Common myeloid progenitor, CD34-positive (primary cell): ENCODE measurements at regions not wholly inside any gene's neighbourhood (a gene's known extent, or its start where the extent isn't known, plus 50 kb on each side); places are given as distances from the start of the nearest gene placed in this dataset.

Experiments
- CTCF ChIA-PET: fragments of 350-600 bp; sonication (Branson Sonifier 250); formaldehyde crosslinking; loops from one replicate; lab custom pipeline; 2021; ENCODE audit warnings: antibody characterized with exemption; lab: Charles Lee
- POLR2A ChIA-PET: fragments of 350-600 bp; sonication (Branson Sonifier 250); formaldehyde crosslinking; loops from one replicate; lab custom pipeline; 2021; ENCODE audit warnings: antibody characterized with exemption; lab: Charles Lee
- DNase-seq, 3 donors: peaks; one replicate each; pipeline versions ENCODE4 v3.0.0 to v3.0.0-alpha.2; 2013
- H3K27ac ChIP-seq, 2 experiments: 1 replicate in 1 of 2; 2 replicates in 1 of 2; pipeline ENCODE4 v1.7.0; 2013; ENCODE audit warnings: inconsistent platforms in 2 of 2, low read length in 2 of 2, mild to moderate bottlenecking in 2 of 2, low read depth in 1 of 2, moderate library complexity in 1 of 2; ENCODE audit not compliant: severe bottlenecking in 2 of 2, insufficient read depth in 1 of 2, poor library complexity in 1 of 2
- H3K27me3 ChIP-seq, 5 experiments: replicated peaks in 2 of 5; 1 replicate in 3 of 5; 2 replicates in 2 of 5; pipeline versions ENCODE4 v1.6.1 to v1.7.0; 2013; ENCODE audit warnings: low read length in 4 of 5, mild to moderate bottlenecking in 2 of 5, moderate library complexity in 2 of 5, inconsistent platforms in 1 of 5; ENCODE audit not compliant: insufficient read depth in 5 of 5, control insufficient read depth in 4 of 5
- H3K36me3 ChIP-seq, 4 experiments: 1 replicate in 2 of 4; 2 replicates in 2 of 4; pipeline versions ENCODE4 v1.6.1 to v1.7.0; 2013; ENCODE audit warnings: low read length in 3 of 4, control low read depth in 1 of 4, mild to moderate bottlenecking in 1 of 4; ENCODE audit not compliant: control insufficient read depth in 4 of 4, insufficient read depth in 4 of 4
- H3K4me1 ChIP-seq, 4 experiments: 1 replicate in 3 of 4; 2 replicates in 1 of 4; pipeline versions ENCODE4 v1.6.1 to v1.7.1; 2013; ENCODE audit warnings: low read length in 3 of 4, mild to moderate bottlenecking in 3 of 4, control low read depth in 1 of 4, inconsistent platforms in 1 of 4, moderate library complexity in 1 of 4; ENCODE audit not compliant: control insufficient read depth in 4 of 4, insufficient read depth in 4 of 4; ENCODE audit errors: control extremely low read depth in 1 of 4
- H3K4me3 ChIP-seq, 7 experiments: 1 replicate in 4 of 7; 2 replicates in 3 of 7; pipeline versions ENCODE4 v1.5.1 to v1.7.0; 2013; ENCODE audit warnings: mild to moderate bottlenecking in 7 of 7, low read length in 6 of 7, moderate library complexity in 6 of 7, inconsistent platforms in 2 of 7, low read depth in 2 of 7, control low read depth in 1 of 7; ENCODE audit not compliant: insufficient read depth in 4 of 7, control insufficient read depth in 1 of 7; ENCODE audit errors: extremely low read depth in 1 of 7
- H3K9me3 ChIP-seq, 5 experiments: 1 replicate in 4 of 5; 2 replicates in 1 of 5; pipeline versions ENCODE4 v1.6.1 to v1.7.1; 2013; ENCODE audit warnings: low read length in 4 of 5, mild to moderate bottlenecking in 2 of 5, inconsistent platforms in 1 of 5, low read depth in 1 of 5, moderate library complexity in 1 of 5; ENCODE audit not compliant: control insufficient read depth in 4 of 5, insufficient read depth in 2 of 5; ENCODE audit errors: control extremely low read depth in 1 of 5
- whole genome bisulfite sequencing: methylation state at CpG from one replicate; pipeline ENCODE4 v1.1.5; 2013; ENCODE audit not compliant: insufficient coverage; 5-methylcytosine and 5-hydroxymethylcytosine counted together

- DNase-seq: no peak
- H3K9me3 ChIP-seq: no peaks in the 10 kb centered on the region
- no peaks in the 10 kb centered on the region for H3K36me3 ChIP-seq
- H3K4me3 ChIP-seq: no peak overlapping the region
- 60% methylated on average over 1 of the region's 3 CpGs for WGBS
- ChIA-PET POLR2A (no interaction called here), CTCF (no interaction called here)
- H3K27ac ChIP-seq: no peak overlapping the region
- no peaks in the 10 kb centered on the region for H3K27me3 ChIP-seq
- no peaks in the 10 kb centered on the region for H3K4me1 ChIP-seq
Measured at GRCh38 chr14:85154714-85155113, 375.2 kb upstream of the FLRT2 start.

DNA sequence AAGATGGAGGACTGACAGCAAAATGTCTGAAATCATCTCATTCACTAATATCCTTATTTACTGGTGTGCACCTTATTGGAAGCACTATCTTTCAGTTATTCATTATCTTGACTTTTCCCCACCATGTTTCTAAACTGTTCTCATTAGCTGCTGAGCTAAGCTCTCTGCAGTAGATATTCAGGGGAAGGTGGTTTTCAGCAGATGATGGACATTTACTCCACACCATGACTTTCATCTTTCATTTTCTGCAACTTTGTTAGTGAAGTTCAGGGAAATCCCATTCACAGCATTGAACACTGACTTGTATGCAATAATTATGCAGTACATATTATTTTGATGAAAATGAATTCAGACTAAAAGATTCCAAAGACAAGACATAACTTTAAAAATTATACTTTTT lies 373.6 kb upstream of the FLRT2 start:
- Histone ChIP-seq H3K27ac (no peak overlapping the region), H3K27me3 (no peaks in the 10 kb centered on the region), H3K4me1 (no peaks in the 10 kb centered on the region), H3K4me3 (no peak overlapping the region), H3K36me3 (no peaks in the 10 kb centered on the region), H3K9me3 (peaks cover 0 to 2% (median 0%) of the 10 kb centered on the region in 5 experiments)
- POLR2A ChIA-PET: no interaction called here
- no peak for DNase-seq
- CTCF ChIA-PET: no interaction called here

GRCh38 chr14:85159726-85160125 lies 370.2 kb upstream of the FLRT2 start:
- H3K9me3 ChIP-seq: peaks cover 0 to 2% (median 0%) of the 10 kb centered on the region in 5 experiments
- H3K27me3 ChIP-seq: no peaks in the 10 kb centered on the region
- ChIA-PET CTCF (no interaction called here), POLR2A (no interaction called here)
- no peak for DNase-seq
- no peak overlapping the region for H3K4me3 ChIP-seq
- H3K36me3 ChIP-seq: no peaks in the 10 kb centered on the region
- no peaks in the 10 kb centered on the region for H3K4me1 ChIP-seq
- H3K27ac ChIP-seq: no peak overlapping the region

DNA sequence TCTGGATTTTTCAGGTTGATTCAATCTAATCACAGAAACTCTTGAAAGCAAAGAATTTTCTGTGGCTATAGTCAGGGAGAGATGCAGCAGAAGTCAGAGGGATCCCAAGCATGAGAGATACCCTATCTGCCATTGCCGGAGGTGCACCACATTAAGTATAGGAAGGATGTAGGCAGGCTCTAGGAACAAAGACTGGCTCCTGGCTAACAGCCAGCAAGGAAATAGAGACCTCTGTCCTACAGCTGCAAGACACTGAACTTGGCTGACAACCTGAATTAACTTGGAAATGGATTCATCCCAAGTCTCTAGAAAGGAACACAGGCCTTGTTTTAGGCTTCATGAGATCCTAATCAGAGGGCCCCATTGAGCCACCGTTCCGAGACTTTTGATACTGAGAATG lies 364.9 kb upstream of the FLRT2 start:
- ChIA-PET POLR2A (no interaction called here), CTCF (no interaction called here)
- no peaks in the 10 kb centered on the region for H3K4me1 ChIP-seq
- no peak for DNase-seq
- no peaks in the 10 kb centered on the region for H3K36me3 ChIP-seq
- no peak overlapping the region for H3K27ac ChIP-seq
- 89% methylated on average over 3 of the region's 3 CpGs for WGBS
- H3K4me3 ChIP-seq: no peak overlapping the region
- H3K9me3 ChIP-seq: peaks cover 0 to 2% (median 0%) of the 10 kb centered on the region in 5 experiments
- H3K27me3 ChIP-seq: peaks cover 0 to 3% (median 0%) of the 10 kb centered on the region in 5 experiments

- ChIA-PET CTCF (no interaction called here), POLR2A (no interaction called here)
- H3K9me3 ChIP-seq: no peaks in the 10 kb centered on the region
- H3K4me1 ChIP-seq: no peaks in the 10 kb centered on the region
- no peak overlapping the region for H3K4me3 ChIP-seq
- H3K27ac ChIP-seq: no peak overlapping the region
- DNase-seq: no peak
- H3K27me3 ChIP-seq: peaks cover 0 to 3% (median 0%) of the 10 kb centered on the region in 5 experiments
- H3K36me3 ChIP-seq: no peaks in the 10 kb centered on the region
Measured at GRCh38 chr14:85169381-85169780, 360.6 kb upstream of the FLRT2 start.

GRCh38 chr14:85172290-85172689 lies 357.7 kb upstream of the FLRT2 start:
- no peaks in the 10 kb centered on the region for H3K9me3 ChIP-seq
- no peaks in the 10 kb centered on the region for H3K4me1 ChIP-seq
- no peak overlapping the region for H3K4me3 ChIP-seq
- H3K27me3 ChIP-seq: peaks cover 0 to 3% (median 0%) of the 10 kb centered on the region in 5 experiments
- WGBS: 100% methylated on average over 2 of the region's 2 CpGs
- DNase-seq: no peak
- no peak overlapping the region for H3K27ac ChIP-seq
- CTCF ChIA-PET: interaction anchor here (0.6 to 1.5 kb wide), 2 partner anchors 11 to 23 kb away, joined by 3 read pairs; no protein-coding TSS in a partner anchor
- H3K36me3 ChIP-seq: no peaks in the 10 kb centered on the region
- POLR2A ChIA-PET: no interaction called here

DNA sequence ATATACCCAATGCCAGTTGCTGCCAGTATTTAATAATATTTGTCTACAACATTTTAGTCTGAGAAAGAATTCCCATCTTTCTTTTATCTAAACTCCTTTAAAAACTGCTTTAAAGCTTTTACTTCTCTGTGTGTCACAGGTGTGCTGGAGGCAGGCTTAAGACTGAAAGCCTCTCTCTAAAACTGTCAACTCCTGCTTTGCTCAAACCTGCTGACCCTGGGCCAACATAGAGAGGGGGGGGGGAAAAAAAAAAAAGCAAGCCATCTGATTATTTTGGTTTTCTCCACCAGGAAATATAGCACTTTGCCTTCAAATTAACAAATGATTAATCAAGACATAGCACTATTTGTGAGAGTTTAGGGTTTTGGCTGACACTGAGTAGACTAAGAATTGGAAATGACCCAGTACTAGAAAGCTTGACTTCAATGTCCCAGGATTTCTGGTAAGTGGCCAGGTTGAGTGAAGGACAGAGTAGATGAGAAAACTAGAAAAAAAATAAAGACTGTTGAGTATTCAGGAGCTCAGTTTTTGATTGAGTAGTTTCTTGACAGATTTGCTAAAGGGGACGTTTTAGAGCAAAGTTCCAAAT lies 357.0 kb upstream of the FLRT2 start:
- no peak overlapping the region for H3K27ac ChIP-seq
- ChIA-PET CTCF (interaction anchor here (1.5 kb wide), 1 partner anchor 23 kb away, joined by 3 read pairs; no protein-coding TSS in a partner anchor), POLR2A (no interaction called here)
- H3K9me3 ChIP-seq: no peaks in the 10 kb centered on the region
- H3K4me3 ChIP-seq: no peak overlapping the region
- DNase-seq: no peak
- H3K27me3 ChIP-seq: peaks cover 0 to 3% (median 0%) of the 10 kb centered on the region in 5 experiments
- no peaks in the 10 kb centered on the region for H3K36me3 ChIP-seq
- H3K4me1 ChIP-seq: no peaks in the 10 kb centered on the region
- no CpG with 5 or more reads among the region's 1 CpG for WGBS
